Nephron (organoid): ENCODE measurements at regions not wholly inside any gene's neighbourhood (a gene's known extent, or its start where the extent isn't known, plus 50 kb on each side); places are given as distances from the start of the nearest gene placed in this dataset.

Source experiments
- H3K27ac Mint-ChIP-seq, 3 experiments: 2 replicates each; pipeline ENCODE4 v1.8.0; 2020; ENCODE audit warnings: mixed read lengths in 3 of 3, mild to moderate bottlenecking in 2 of 3, moderate library complexity in 1 of 3
- H3K27me3 Mint-ChIP-seq: 2 replicates; pipeline ENCODE4 v1.8.0; 2021; ENCODE audit warnings: low read depth, mild to moderate bottlenecking, moderate library complexity, mixed read lengths
- H3K36me3 Mint-ChIP-seq: 2 replicates; pipeline ENCODE4 v1.8.0; 2020; ENCODE audit warnings: low read depth, mixed read lengths
- H3K4me1 Mint-ChIP-seq: 2 replicates; pipeline ENCODE4 v1.8.0; 2020; ENCODE audit warnings: mixed read lengths
- H3K4me3 Mint-ChIP-seq, 3 experiments: 2 replicates each; pipeline ENCODE4 v1.8.0; 2020; ENCODE audit warnings: mild to moderate bottlenecking in 3 of 3, mixed read lengths in 3 of 3, moderate library complexity in 2 of 3
- H3K9me3 Mint-ChIP-seq: 2 replicates; pipeline ENCODE4 v1.8.0; 2020; ENCODE audit warnings: mixed read lengths
- TF ChIP-seq, protein P1 (sequence below), 3 experiments: fragments of 200-600 bp; sonication (generic); IDR thresholded peaks; one replicate each; pipeline ENCODE4 v1.5.0; 2021; ENCODE audit warnings: antibody characterized with exemption in 3 of 3; ENCODE audit not compliant: unreplicated experiment in 3 of 3

- Mint-ChIP-seq H3K27me3 (peaks cover 25% of the 10 kb centered on the region), H3K36me3 (no peaks in the 10 kb centered on the region), H3K4me1 (peaks cover 58% of the 10 kb centered on the region), H3K27ac (no peak overlapping the region), H3K4me3 (no peak overlapping the region), H3K9me3 (no peaks in the 10 kb centered on the region)
- TF ChIP-seq, protein P1, sequence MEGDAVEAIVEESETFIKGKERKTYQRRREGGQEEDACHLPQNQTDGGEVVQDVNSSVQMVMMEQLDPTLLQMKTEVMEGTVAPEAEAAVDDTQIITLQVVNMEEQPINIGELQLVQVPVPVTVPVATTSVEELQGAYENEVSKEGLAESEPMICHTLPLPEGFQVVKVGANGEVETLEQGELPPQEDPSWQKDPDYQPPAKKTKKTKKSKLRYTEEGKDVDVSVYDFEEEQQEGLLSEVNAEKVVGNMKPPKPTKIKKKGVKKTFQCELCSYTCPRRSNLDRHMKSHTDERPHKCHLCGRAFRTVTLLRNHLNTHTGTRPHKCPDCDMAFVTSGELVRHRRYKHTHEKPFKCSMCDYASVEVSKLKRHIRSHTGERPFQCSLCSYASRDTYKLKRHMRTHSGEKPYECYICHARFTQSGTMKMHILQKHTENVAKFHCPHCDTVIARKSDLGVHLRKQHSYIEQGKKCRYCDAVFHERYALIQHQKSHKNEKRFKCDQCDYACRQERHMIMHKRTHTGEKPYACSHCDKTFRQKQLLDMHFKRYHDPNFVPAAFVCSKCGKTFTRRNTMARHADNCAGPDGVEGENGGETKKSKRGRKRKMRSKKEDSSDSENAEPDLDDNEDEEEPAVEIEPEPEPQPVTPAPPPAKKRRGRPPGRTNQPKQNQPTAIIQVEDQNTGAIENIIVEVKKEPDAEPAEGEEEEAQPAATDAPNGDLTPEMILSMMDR (IDR thresholded peaks at IDR 0.05; ENCODE audit: unreplicated experiment in 3 of 3), result no peak
Observed at GRCh38 chr10:14407567-14407966, 76.8 kb upstream of the FRMD4A start.

DNA sequence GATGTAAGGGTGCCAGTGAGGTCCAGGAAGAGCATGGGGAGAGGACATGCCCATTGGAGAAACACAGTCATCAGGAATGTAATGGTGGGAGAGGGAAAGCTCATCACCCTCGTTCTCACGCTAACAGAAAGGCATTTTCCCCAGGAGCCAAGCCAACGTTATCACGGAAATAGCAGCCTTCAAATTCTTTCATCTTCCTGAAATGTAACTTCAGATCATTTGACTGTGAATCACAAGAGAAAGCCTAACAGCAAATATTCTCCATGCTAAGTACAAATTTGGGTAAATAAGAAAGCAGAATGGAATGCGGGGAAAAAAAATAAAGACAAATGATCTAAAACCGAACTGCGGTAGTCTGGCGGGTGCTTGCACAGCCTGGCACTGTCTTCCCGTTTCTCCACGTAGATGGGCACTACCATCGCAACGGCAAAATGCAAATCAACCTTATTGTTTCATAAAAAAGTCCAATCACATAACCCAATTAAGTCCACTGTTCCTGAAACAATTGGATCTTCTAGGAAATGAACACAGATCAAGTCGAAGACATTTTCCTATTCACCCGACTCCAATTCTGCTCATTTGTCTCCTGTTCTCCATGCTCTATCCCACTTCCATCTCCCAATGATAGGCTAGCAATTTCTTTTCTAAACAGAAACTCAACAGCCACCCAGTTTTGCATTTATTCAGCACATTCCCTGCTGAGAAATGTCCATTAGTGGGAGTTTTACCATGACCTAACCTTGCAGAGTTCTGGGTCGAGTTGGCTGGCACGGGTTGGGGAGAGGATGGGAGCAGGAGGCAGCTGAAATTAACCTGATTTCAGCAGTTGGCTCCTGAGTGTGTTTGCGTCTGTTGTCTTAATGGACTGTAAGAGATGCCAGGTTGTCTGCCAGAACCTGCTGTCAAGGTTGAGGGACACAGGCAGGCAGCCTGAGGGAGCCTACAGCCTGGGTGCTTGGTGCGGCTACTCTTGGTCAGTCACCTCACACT is 74.6 kb upstream of the FRMD4A start:
- peaks cover 43% of the 10 kb centered on the region for H3K4me1 Mint-ChIP-seq
- no peak overlapping the region for H3K4me3 Mint-ChIP-seq
- no peaks in the 10 kb centered on the region for H3K9me3 Mint-ChIP-seq
- no peaks in the 10 kb centered on the region for H3K36me3 Mint-ChIP-seq
- H3K27ac Mint-ChIP-seq, result peak overlapping the region in 1 of 3 experiments; percentile 23
- TF ChIP-seq, protein P1 (IDR thresholded peaks at IDR 0.05; ENCODE audit: unreplicated experiment in 3 of 3), result no peak
- peaks cover 32% of the 10 kb centered on the region for H3K27me3 Mint-ChIP-seq

DNA sequence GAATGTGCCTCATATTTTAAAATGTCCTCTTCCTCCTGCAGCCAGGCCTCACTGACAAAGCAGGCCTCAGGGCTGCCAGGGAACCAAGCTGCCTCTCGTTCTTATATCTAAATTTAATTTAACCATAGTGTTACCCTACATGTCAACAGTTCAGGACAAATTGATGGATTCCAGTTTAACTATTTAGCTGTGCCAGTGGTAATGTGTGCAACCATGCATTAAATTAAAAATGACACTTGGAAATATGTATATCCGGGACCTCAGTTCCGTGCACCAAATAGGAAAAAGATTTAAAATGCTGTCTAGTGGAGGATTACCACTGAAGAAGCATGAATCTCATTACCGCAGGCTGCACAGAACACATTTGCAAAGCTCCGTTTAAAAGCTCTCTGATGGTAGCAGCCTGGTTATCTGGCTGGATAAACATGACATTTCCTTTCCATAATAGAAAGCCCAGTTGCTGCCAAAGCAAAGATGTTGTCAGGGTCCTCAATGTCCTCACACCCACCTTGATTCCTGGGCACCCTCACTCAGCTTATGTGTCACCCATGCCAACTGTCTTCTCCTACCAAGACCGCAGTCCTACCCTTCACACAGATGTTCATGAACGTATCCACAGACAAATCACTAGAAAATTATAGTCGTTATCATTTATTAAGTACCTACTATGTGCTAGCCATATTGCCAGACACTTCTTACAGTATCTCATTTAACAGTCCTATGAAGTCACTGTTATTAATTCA is 73.3 kb upstream of the FRMD4A start:
- Mint-ChIP-seq H3K27ac (peak overlapping the region; percentile 28 to 56 (median 35)), H3K36me3 (no peaks in the 10 kb centered on the region), H3K4me1 (peaks cover 32% of the 10 kb centered on the region), H3K27me3 (peaks cover 31% of the 10 kb centered on the region), H3K9me3 (no peaks in the 10 kb centered on the region), H3K4me3 (no peak overlapping the region)
- TF ChIP-seq, protein P1 (IDR thresholded peaks at IDR 0.05; ENCODE audit: unreplicated experiment in 3 of 3), result no peak

GRCh38 chr10:14403359-14403758 is 72.6 kb upstream of the FRMD4A start:
- H3K4me3 Mint-ChIP-seq, result no peak overlapping the region
- H3K4me1 Mint-ChIP-seq, result peaks cover 32% of the 10 kb centered on the region
- H3K27me3 Mint-ChIP-seq, result peaks cover 31% of the 10 kb centered on the region
- TF ChIP-seq, protein P1 (IDR thresholded peaks at IDR 0.05; ENCODE audit: unreplicated experiment in 3 of 3), result no peak
- no peaks in the 10 kb centered on the region for H3K9me3 Mint-ChIP-seq
- H3K27ac Mint-ChIP-seq, result peak overlapping the region; percentile 28 to 56 (median 35)
- H3K36me3 Mint-ChIP-seq, result no peaks in the 10 kb centered on the region

DNA sequence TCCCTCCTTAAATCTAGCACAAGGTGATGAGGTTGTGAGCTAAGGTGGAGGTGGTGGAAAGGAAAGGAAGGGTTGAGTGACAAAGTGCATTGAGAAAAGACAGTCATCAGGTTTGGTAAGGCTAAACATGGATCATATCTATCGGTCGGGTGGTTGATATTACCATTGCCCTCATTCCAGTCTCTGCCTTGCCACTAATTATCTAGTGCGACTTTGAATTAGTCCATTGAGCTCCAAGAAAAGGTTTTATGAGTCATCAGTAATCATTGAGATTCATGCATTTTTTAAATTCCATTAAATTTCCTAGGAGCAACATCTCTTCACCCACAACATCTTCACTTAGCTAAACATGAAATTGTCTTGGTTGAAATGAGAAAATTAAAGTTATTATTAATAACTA is 68.9 kb upstream of the FRMD4A start:
- Mint-ChIP-seq H3K36me3 (no peaks in the 10 kb centered on the region), H3K4me3 (no peak overlapping the region), H3K27me3 (peaks cover 26% of the 10 kb centered on the region), H3K27ac (no peak overlapping the region), H3K4me1 (peaks cover 23% of the 10 kb centered on the region), H3K9me3 (no peaks in the 10 kb centered on the region)
- TF ChIP-seq, protein P1 (IDR thresholded peaks at IDR 0.05; ENCODE audit: unreplicated experiment in 3 of 3), result no peak
